Activated naive CD4-positive, alpha-beta T cell treated with anti-CD3 and anti-CD28 coated beads for 36 hours (primary cell): ENCODE measurements at regions not wholly inside any gene's neighbourhood (a gene's known extent, or its start where the extent isn't known, plus 50 kb on each side); places are given as distances from the start of the nearest gene placed in this dataset.

Experiments used
- CTCF ChIA-PET: fragments of 350-600 bp; sonication (Branson Sonifier 250); formaldehyde crosslinking; loops from one replicate; lab custom pipeline; 2021; ENCODE audit warnings: antibody characterized with exemption; lab: Charles Lee
- DNase-seq: peaks from one replicate; pipeline ENCODE4 v3.0.0-alpha.2; 2020
- H3K27ac Mint-ChIP-seq: one replicate; pipeline ENCODE4 v1.8.0; 2021; ENCODE audit warnings: mild to moderate bottlenecking, mixed read lengths
- H3K27me3 Mint-ChIP-seq: one replicate; pipeline ENCODE4 v1.8.0; 2021; ENCODE audit warnings: low read depth, mixed read lengths
- H3K36me3 Mint-ChIP-seq: one replicate; pipeline ENCODE4 v1.8.0; 2021; ENCODE audit warnings: low read depth, mixed read lengths
- H3K4me1 Mint-ChIP-seq: one replicate; pipeline ENCODE4 v1.8.0; 2021; ENCODE audit warnings: low read depth, mixed read lengths
- H3K4me3 Mint-ChIP-seq: one replicate; pipeline ENCODE4 v1.8.0; 2021; ENCODE audit warnings: mild to moderate bottlenecking, moderate library complexity, mixed read lengths
- H3K9me3 Mint-ChIP-seq: one replicate; pipeline ENCODE4 v1.8.0; 2021; ENCODE audit warnings: mixed read lengths
- intact Hi-C: fragments of 100-400 bp; cut with micrococcal nuclease; formaldehyde crosslinking; loops from one replicate; pipeline ENCODE4 v1.15.1; 2023

- Mint-ChIP-seq H3K4me1 (no peaks in the 10 kb centered on the region), H3K27ac (no peak overlapping the region), H3K27me3 (peaks cover 24% of the 10 kb centered on the region), H3K9me3 (peaks cover 2% of the 10 kb centered on the region), H3K36me3 (no peaks in the 10 kb centered on the region), H3K4me3 (no peak overlapping the region)
- no peak for DNase-seq
- CTCF ChIA-PET, result interaction anchor here (0.6 to 0.8 kb wide), 2 partner anchors 294 to 596 kb away, joined by 3 to 4 read pairs; no protein-coding TSS in a partner anchor
- intact Hi-C loops, result loop anchor here (10.0 kb wide), 1 partner anchor 493 kb away; no protein-coding TSS in a partner anchor
Measured at GRCh38 chr18:47758000-47758399, 172.5 kb downstream of the SMAD2 start.

- CTCF ChIA-PET, result interaction anchor here (0.7 to 2.3 kb wide), 6 partner anchors 16 to 1098 kb away, joined by 3 to 7 read pairs (median 4); no protein-coding TSS in a partner anchor
- Mint-ChIP-seq H3K4me3 (no peak overlapping the region), H3K27ac (no peak overlapping the region), H3K4me1 (no peaks in the 10 kb centered on the region), H3K9me3 (peaks cover 2% of the 10 kb centered on the region), H3K36me3 (no peaks in the 10 kb centered on the region), H3K27me3 (peaks cover 24% of the 10 kb centered on the region)
- DNase-seq, result peak; percentile 65
- intact Hi-C loops, result loop anchor here (10.0 kb wide), 1 partner anchor 492 kb away; no protein-coding TSS in a partner anchor
Measured at GRCh38 chr18:47756364-47757016, 174.0 kb downstream of the SMAD2 start.

GRCh38 chr18:47755102-47755456 lies 175.4 kb downstream of the SMAD2 start:
- Mint-ChIP-seq H3K9me3 (peaks cover 2% of the 10 kb centered on the region), H3K27ac (no peak overlapping the region), H3K4me1 (no peaks in the 10 kb centered on the region), H3K36me3 (no peaks in the 10 kb centered on the region), H3K27me3 (peaks cover 16% of the 10 kb centered on the region), H3K4me3 (no peak overlapping the region)
- no peak for DNase-seq
- CTCF ChIA-PET, result interaction anchor here (0.8 to 2.3 kb wide), 15 partner anchors 9 to 1010 kb away, joined by 3 to 8 read pairs (median 5); no protein-coding TSS in a partner anchor
- intact Hi-C loops, result loop anchor here (10.0 kb wide), 1 partner anchor 490 kb away; no protein-coding TSS in a partner anchor

GRCh38 chr18:47754311-47755101 lies 176.0 kb downstream of the SMAD2 start:
- intact Hi-C loops, result loop anchor here (10.0 kb wide), 1 partner anchor 490 kb away; no protein-coding TSS in a partner anchor

GRCh38 chr18:47752796-47753645 lies 177.4 kb downstream of the SMAD2 start:
- Mint-ChIP-seq H3K27me3 (peaks cover 15% of the 10 kb centered on the region), H3K4me1 (no peaks in the 10 kb centered on the region), H3K27ac (no peak overlapping the region), H3K9me3 (no peaks in the 10 kb centered on the region), H3K36me3 (no peaks in the 10 kb centered on the region), H3K4me3 (no peak overlapping the region)
- intact Hi-C loops, result loop anchor here (10.0 kb wide), 1 partner anchor 488 kb away; no protein-coding TSS in a partner anchor
- CTCF ChIA-PET, result interaction anchor here (0.7 kb wide), 1 partner anchor 497 kb away, joined by 3 read pairs; no protein-coding TSS in a partner anchor
- no peak for DNase-seq

More at GRCh38 chr18:47754311-47755101, 176.0 kb downstream of the SMAD2 start:
- H3K4me3 Mint-ChIP-seq, result no peak overlapping the region
- CTCF ChIA-PET, result interaction anchor here (0.8 to 2.3 kb wide), 14 partner anchors 9 to 1009 kb away, joined by 3 to 8 read pairs (median 5); no protein-coding TSS in a partner anchor
- H3K9me3 Mint-ChIP-seq, result peaks cover 2% of the 10 kb centered on the region
- no peaks in the 10 kb centered on the region for H3K4me1 Mint-ChIP-seq
- no peaks in the 10 kb centered on the region for H3K36me3 Mint-ChIP-seq
- DNase-seq, result peak; percentile 71
- H3K27me3 Mint-ChIP-seq, result peaks cover 12% of the 10 kb centered on the region
- no peak overlapping the region for H3K27ac Mint-ChIP-seq

GRCh38 chr18:47750889-47751423 lies 179.5 kb downstream of the SMAD2 start:
- no peaks in the 10 kb centered on the region for H3K4me1 Mint-ChIP-seq
- H3K36me3 Mint-ChIP-seq, result no peaks in the 10 kb centered on the region
- no peak for DNase-seq
- H3K4me3 Mint-ChIP-seq, result no peak overlapping the region
- no peak overlapping the region for H3K27ac Mint-ChIP-seq
- peaks cover 13% of the 10 kb centered on the region for H3K27me3 Mint-ChIP-seq
- CTCF ChIA-PET, result interaction anchor here (0.6 to 2.3 kb wide), 5 partner anchors 9 to 536 kb away, joined by 3 to 10 read pairs (median 3); no protein-coding TSS in a partner anchor
- intact Hi-C loops, result loop anchor here (10.0 kb wide), 1 partner anchor 486 kb away; no protein-coding TSS in a partner anchor
- no peaks in the 10 kb centered on the region for H3K9me3 Mint-ChIP-seq

- no peak for DNase-seq
- CTCF ChIA-PET, result interaction anchor here (0.9 to 3.0 kb wide), 3 partner anchors 152 to 534 kb away, joined by 3 to 22 read pairs (median 6); no protein-coding TSS in a partner anchor
- Mint-ChIP-seq H3K9me3 (no peaks in the 10 kb centered on the region), H3K4me1 (no peaks in the 10 kb centered on the region), H3K4me3 (no peak overlapping the region), H3K27me3 (peaks cover 9% of the 10 kb centered on the region), H3K27ac (no peak overlapping the region), H3K36me3 (no peaks in the 10 kb centered on the region)
- intact Hi-C loops, result loop anchor here (1.0 to 2.0 kb wide), 5 partner anchors 153 to 701 kb away; no protein-coding TSS in a partner anchor
Measured at GRCh38 chr18:47749600-47749973, 180.9 kb downstream of the SMAD2 start.

- intact Hi-C loops, result loop anchor here (1.0 to 2.0 kb wide), 5 partner anchors 152 to 700 kb away; no protein-coding TSS in a partner anchor
- H3K27me3 Mint-ChIP-seq, result peaks cover 7% of the 10 kb centered on the region
- H3K9me3 Mint-ChIP-seq, result no peaks in the 10 kb centered on the region
- no peak overlapping the region for H3K27ac Mint-ChIP-seq
- no peak overlapping the region for H3K4me3 Mint-ChIP-seq
- no peaks in the 10 kb centered on the region for H3K36me3 Mint-ChIP-seq
- DNase-seq, result peak; percentile 79
- CTCF ChIA-PET, result interaction anchor here (0.6 to 3.0 kb wide), 23 partner anchors 9 to 1203 kb away, joined by 3 to 22 read pairs (median 3); no protein-coding TSS in a partner anchor
- no peaks in the 10 kb centered on the region for H3K4me1 Mint-ChIP-seq
Measured at GRCh38 chr18:47748847-47749599, 181.4 kb downstream of the SMAD2 start.

GRCh38 chr18:47748093-47748796 lies 182.2 kb downstream of the SMAD2 start:
- Mint-ChIP-seq H3K27me3 (peaks cover 7% of the 10 kb centered on the region), H3K4me1 (no peaks in the 10 kb centered on the region), H3K27ac (no peak overlapping the region), H3K36me3 (no peaks in the 10 kb centered on the region), H3K4me3 (no peak overlapping the region), H3K9me3 (no peaks in the 10 kb centered on the region)
- DNase-seq, result no peak
- intact Hi-C loops, result loop anchor here (2.0 kb wide), 3 partner anchors 151 to 699 kb away; no protein-coding TSS in a partner anchor
- CTCF ChIA-PET, result interaction anchor here (0.6 to 3.0 kb wide), 22 partner anchors 8 to 1204 kb away, joined by 3 to 22 read pairs (median 3); no protein-coding TSS in a partner anchor

GRCh38 chr18:47747260-47747795 lies 183.1 kb downstream of the SMAD2 start:
- Mint-ChIP-seq H3K36me3 (no peaks in the 10 kb centered on the region), H3K9me3 (no peaks in the 10 kb centered on the region), H3K4me3 (no peak overlapping the region), H3K4me1 (no peaks in the 10 kb centered on the region), H3K27ac (no peak overlapping the region), H3K27me3 (peaks cover 7% of the 10 kb centered on the region)
- intact Hi-C loops, result no loop called here
- DNase-seq, result no peak
- CTCF ChIA-PET, result interaction anchor here (0.9 to 3.0 kb wide), 2 partner anchors 529 to 532 kb away, joined by 3 to 22 read pairs; no protein-coding TSS in a partner anchor
